ENCODE measurements at regions not wholly inside any gene's neighbourhood (a gene's known extent, or its start where the extent isn't known, plus 50 kb on each side); places are given as distances from the start of the nearest gene placed in this dataset.

- TF ChIP-seq, protein P1, sequence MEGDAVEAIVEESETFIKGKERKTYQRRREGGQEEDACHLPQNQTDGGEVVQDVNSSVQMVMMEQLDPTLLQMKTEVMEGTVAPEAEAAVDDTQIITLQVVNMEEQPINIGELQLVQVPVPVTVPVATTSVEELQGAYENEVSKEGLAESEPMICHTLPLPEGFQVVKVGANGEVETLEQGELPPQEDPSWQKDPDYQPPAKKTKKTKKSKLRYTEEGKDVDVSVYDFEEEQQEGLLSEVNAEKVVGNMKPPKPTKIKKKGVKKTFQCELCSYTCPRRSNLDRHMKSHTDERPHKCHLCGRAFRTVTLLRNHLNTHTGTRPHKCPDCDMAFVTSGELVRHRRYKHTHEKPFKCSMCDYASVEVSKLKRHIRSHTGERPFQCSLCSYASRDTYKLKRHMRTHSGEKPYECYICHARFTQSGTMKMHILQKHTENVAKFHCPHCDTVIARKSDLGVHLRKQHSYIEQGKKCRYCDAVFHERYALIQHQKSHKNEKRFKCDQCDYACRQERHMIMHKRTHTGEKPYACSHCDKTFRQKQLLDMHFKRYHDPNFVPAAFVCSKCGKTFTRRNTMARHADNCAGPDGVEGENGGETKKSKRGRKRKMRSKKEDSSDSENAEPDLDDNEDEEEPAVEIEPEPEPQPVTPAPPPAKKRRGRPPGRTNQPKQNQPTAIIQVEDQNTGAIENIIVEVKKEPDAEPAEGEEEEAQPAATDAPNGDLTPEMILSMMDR (IDR thresholded peaks at IDR 0.05) = no peak
- no peak overlapping the region for H3K27ac ChIP-seq
- no peaks in the 10 kb centered on the region for H3K36me3 ChIP-seq
- ATAC-seq = no peak
- H3K4me1 ChIP-seq = no peaks in the 10 kb centered on the region
- intact Hi-C loops (cut with DNase I) = no loop called here
- no peak overlapping the region for H3K4me3 ChIP-seq
- H3K9me3 ChIP-seq = no peaks in the 10 kb centered on the region
- no peaks in the 10 kb centered on the region for H3K27me3 ChIP-seq (ENCODE audit: low read depth)
- DNase-seq = no peak
These were observed 64.1 kb upstream of the NTPCR start for GRCh38 chr1:232886271-232886670.

GRCh38 chr1:232890340-232890943, 60.0 kb upstream of the NTPCR start:
- TF ChIP-seq, protein P1 (IDR thresholded peaks at IDR 0.05) = no peak
- Histone ChIP-seq H3K36me3 (no peaks in the 10 kb centered on the region), H3K9me3 (peaks cover 5% of the 10 kb centered on the region), H3K4me3 (no peak overlapping the region), H3K27ac (no peak overlapping the region), H3K27me3 (ENCODE audit: low read depth) (no peaks in the 10 kb centered on the region), H3K4me1 (no peaks in the 10 kb centered on the region)
- ATAC-seq (no peak), DNase-seq (no peak)
- intact Hi-C loops (cut with DNase I) = no loop called here

DNA sequence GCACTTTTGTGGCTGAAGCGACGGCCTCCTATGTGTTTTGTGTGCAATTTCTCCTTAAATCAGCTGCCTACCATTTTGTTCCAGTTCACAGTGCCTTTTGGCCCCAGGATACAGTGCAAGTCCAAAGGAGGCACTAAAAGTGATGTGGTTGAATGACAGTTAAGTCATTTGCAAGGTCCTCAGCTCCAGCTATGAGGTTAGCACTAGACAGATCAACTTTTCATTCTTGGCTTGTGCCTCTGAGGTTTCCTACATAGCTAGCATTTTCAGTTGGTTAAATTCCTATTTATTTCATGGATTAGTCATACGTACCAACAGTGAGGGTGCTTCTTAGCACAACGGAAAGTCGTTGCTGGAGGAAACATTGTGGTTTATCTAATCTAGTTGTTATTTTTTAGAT, 59.3 kb upstream of the NTPCR start:
- intact Hi-C loops (cut with DNase I) = no loop called here

DNA sequence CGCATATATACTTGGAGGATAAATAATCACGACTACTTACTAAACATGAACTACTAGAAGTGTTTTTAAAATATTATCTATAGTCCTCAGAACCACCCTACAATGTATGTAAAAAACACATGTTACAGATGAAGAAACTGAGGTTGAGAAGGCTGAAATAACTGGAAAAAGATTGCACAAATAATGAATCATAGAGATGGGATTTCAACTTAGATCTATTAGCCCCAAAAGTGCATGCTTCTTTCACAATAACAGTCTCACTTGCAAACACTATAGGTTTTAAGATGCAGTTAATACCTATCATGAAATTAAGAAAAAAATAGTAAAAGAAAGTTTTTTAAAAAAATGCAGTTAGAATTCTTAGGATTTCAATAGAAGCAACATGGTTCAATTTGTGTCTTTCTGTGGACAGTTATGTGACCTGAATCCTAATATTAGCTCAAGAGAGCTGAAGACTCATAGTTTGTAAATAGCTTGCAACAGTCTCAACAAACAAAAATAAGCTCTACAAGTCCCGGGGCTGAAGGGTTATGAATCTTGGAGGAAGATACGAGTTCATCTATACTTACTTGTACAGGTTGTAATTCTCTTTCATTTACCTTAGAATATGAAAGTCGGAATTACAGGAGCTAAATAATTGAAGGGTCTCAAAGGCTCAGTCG, 58.6 kb upstream of the NTPCR start:
- intact Hi-C loops (cut with DNase I) = no loop called here
- TF ChIP-seq, protein P1 (IDR thresholded peaks at IDR 0.05) = no peak
- Histone ChIP-seq H3K27ac (no peak overlapping the region), H3K27me3 (ENCODE audit: low read depth) (no peaks in the 10 kb centered on the region), H3K36me3 (no peaks in the 10 kb centered on the region), H3K4me1 (no peaks in the 10 kb centered on the region), H3K9me3 (peaks cover 5% of the 10 kb centered on the region), H3K4me3 (no peak overlapping the region)
- DNase-seq (no peak), ATAC-seq (no peak)

More for the DNA sequence above, 59.3 kb upstream of the NTPCR start:
- DNase-seq = no peak
- Histone ChIP-seq H3K27me3 (ENCODE audit: low read depth) (no peaks in the 10 kb centered on the region), H3K36me3 (no peaks in the 10 kb centered on the region), H3K4me3 (no peak overlapping the region), H3K9me3 (peaks cover 5% of the 10 kb centered on the region), H3K27ac (no peak overlapping the region), H3K4me1 (no peaks in the 10 kb centered on the region)
- no peak for ATAC-seq
- TF ChIP-seq, protein P1 (IDR thresholded peaks at IDR 0.05) = no peak

GRCh38 chr1:232893481-232894313, 56.7 kb upstream of the NTPCR start:
- intact Hi-C loops (cut with DNase I) = no loop called here
- DNase-seq = no peak
- TF ChIP-seq, protein P1 (IDR thresholded peaks at IDR 0.05) = no peak
- H3K36me3 ChIP-seq = no peaks in the 10 kb centered on the region
- H3K9me3 ChIP-seq = peaks cover 5% of the 10 kb centered on the region
- H3K27me3 ChIP-seq (ENCODE audit: low read depth) = no peaks in the 10 kb centered on the region
- no peak overlapping the region for H3K4me3 ChIP-seq
- ATAC-seq = no peak
- H3K27ac ChIP-seq = no peak overlapping the region
- no peaks in the 10 kb centered on the region for H3K4me1 ChIP-seq
